HCT116 (cell line): ENCODE measurements at regions not wholly inside any gene's neighbourhood (a gene's known extent, or its start where the extent isn't known, plus 50 kb on each side); places are given as distances from the start of the nearest gene placed in this dataset.

ENCODE experiments used
- JUND ChIP-seq: IDR thresholded peaks from 2 replicates; pipeline ENCODE4 v1.6.1; 2012
- POLR2AphosphoS5 ChIP-seq: IDR thresholded peaks from 2 replicates; pipeline ENCODE4 v1.6.1; 2011; ENCODE audit warnings: mild to moderate bottlenecking, low read depth, low read length, moderate library complexity
- REST ChIP-seq: IDR thresholded peaks from 2 replicates; pipeline ENCODE4 v1.6.1; 2012; ENCODE audit warnings: low read depth
- TF ChIP-seq, protein P1 (sequence below), 3 experiments: fragments of 200-600 bp in 1 of 3; sonication (generic) in 1 of 3; IDR thresholded peaks in 2 of 3; conservative IDR thresholded peaks in 1 of 3; 2 replicates each; pipeline ENCODE4 v1.5.1; 2012 to 2017; ENCODE audit warnings: low read depth in 2 of 3, low read length in 2 of 3, antibody characterized with exemption in 1 of 3, borderline replicate concordance in 1 of 3, control low read depth in 1 of 3, mild to moderate bottlenecking in 1 of 3, mixed read lengths in 1 of 3, mixed run types in 1 of 3, moderate library complexity in 1 of 3; ENCODE audit not compliant: insufficient read depth in 1 of 3

- TF ChIP-seq JUND (no peak), POLR2AphosphoS5 (no peak), REST (no peak)
- TF ChIP-seq, protein P1, sequence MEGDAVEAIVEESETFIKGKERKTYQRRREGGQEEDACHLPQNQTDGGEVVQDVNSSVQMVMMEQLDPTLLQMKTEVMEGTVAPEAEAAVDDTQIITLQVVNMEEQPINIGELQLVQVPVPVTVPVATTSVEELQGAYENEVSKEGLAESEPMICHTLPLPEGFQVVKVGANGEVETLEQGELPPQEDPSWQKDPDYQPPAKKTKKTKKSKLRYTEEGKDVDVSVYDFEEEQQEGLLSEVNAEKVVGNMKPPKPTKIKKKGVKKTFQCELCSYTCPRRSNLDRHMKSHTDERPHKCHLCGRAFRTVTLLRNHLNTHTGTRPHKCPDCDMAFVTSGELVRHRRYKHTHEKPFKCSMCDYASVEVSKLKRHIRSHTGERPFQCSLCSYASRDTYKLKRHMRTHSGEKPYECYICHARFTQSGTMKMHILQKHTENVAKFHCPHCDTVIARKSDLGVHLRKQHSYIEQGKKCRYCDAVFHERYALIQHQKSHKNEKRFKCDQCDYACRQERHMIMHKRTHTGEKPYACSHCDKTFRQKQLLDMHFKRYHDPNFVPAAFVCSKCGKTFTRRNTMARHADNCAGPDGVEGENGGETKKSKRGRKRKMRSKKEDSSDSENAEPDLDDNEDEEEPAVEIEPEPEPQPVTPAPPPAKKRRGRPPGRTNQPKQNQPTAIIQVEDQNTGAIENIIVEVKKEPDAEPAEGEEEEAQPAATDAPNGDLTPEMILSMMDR (IDR thresholded peaks at IDR 0.05 in 2 of 3, conservative IDR thresholded peaks at IDR 0.05 in 1 of 3; ENCODE audit: borderline replicate concordance in 1 of 3, insufficient read depth in 1 of 3, low read depth in 2 of 3, low read length in 2 of 3) = no peak
Measured at GRCh38 chr18:42306594-42306980, 351.6 kb downstream of the PIK3C3 start.
